ENCODE measurements at regions not wholly inside any gene's neighbourhood (a gene's known extent, or its start where the extent isn't known, plus 50 kb on each side); places are given as distances from the start of the nearest gene placed in this dataset.

GRCh38 chr6:45727819-45728449 lies 287.7 kb downstream of the CLIC5 start:
- no peak for DNase-seq (ENCODE audit: low read depth)
- Histone ChIP-seq H3K36me3 (ENCODE audit: control insufficient read depth, insufficient read depth, low read length) (no peaks in the 10 kb centered on the region), H3K4me3 (ENCODE audit: low read depth, low read length) (no peak overlapping the region), H3K27me3 (ENCODE audit: control insufficient read depth, insufficient read depth, low read length) (no peaks in the 10 kb centered on the region)
- TF ChIP-seq, protein P1, sequence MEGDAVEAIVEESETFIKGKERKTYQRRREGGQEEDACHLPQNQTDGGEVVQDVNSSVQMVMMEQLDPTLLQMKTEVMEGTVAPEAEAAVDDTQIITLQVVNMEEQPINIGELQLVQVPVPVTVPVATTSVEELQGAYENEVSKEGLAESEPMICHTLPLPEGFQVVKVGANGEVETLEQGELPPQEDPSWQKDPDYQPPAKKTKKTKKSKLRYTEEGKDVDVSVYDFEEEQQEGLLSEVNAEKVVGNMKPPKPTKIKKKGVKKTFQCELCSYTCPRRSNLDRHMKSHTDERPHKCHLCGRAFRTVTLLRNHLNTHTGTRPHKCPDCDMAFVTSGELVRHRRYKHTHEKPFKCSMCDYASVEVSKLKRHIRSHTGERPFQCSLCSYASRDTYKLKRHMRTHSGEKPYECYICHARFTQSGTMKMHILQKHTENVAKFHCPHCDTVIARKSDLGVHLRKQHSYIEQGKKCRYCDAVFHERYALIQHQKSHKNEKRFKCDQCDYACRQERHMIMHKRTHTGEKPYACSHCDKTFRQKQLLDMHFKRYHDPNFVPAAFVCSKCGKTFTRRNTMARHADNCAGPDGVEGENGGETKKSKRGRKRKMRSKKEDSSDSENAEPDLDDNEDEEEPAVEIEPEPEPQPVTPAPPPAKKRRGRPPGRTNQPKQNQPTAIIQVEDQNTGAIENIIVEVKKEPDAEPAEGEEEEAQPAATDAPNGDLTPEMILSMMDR (IDR thresholded peaks at IDR 0.05; ENCODE audit: insufficient read depth, low read length, poor library complexity, severe bottlenecking), result no peak

DNA sequence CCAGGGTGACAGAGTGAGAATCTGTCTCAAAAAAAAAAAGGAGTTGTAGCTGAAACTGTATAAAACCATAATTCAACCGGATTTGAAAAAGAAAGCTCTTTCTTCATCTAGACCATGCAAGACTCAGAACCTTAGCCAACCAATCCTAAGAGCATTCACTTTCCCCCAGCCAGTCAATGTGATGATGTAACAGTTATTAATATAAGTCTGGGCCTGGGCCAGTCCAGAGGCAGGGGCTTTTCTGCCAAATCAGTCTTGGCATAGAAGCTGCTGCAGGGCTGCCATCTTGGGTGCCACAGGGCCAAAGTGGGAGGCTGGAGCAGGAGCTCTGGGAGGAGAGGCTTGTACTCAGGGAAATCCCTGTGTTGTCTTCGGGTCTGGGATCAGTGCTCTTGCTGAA lies 288.4 kb downstream of the CLIC5 start:
- H3K4me3 ChIP-seq (ENCODE audit: low read depth, low read length), result no peak overlapping the region
- no peak for DNase-seq (ENCODE audit: low read depth)
- no peaks in the 10 kb centered on the region for H3K36me3 ChIP-seq (ENCODE audit: control insufficient read depth, insufficient read depth, low read length)
- no peaks in the 10 kb centered on the region for H3K27me3 ChIP-seq (ENCODE audit: control insufficient read depth, insufficient read depth, low read length)
- TF ChIP-seq, protein P1 (IDR thresholded peaks at IDR 0.05; ENCODE audit: insufficient read depth, low read length, poor library complexity, severe bottlenecking), result no peak

DNA sequence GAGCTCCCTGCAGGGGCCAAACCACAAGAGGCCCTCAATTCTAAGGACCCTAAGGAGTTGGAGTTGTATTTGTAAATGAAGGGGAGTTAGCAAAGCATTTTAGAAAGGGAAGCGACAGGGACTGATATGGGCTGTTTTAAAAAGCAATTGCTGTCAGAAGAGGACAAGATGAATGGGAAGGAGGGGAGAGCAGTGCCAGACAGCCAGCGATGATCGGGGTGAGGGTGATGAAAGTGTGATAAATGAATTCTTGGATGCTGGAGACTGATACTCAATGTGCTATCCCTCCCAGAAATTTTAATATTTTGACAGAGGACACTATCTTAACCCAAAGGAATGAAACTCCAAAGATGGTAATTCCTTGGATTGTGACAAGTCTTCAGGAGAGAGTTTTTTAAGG lies 289.2 kb downstream of the CLIC5 start:
- no peak for DNase-seq (ENCODE audit: low read depth)

GRCh38 chr6:45724511-45724910 lies 291.1 kb downstream of the CLIC5 start:
- H3K27me3 ChIP-seq (ENCODE audit: control insufficient read depth, insufficient read depth, low read length), result no peaks in the 10 kb centered on the region
- TF ChIP-seq, protein P1 (IDR thresholded peaks at IDR 0.05; ENCODE audit: insufficient read depth, low read length, poor library complexity, severe bottlenecking), result no peak
- no peak for DNase-seq (ENCODE audit: low read depth)
- no peak overlapping the region for H3K4me3 ChIP-seq (ENCODE audit: low read depth, low read length)
- no peaks in the 10 kb centered on the region for H3K36me3 ChIP-seq (ENCODE audit: control insufficient read depth, insufficient read depth, low read length)

More for the DNA sequence above, 289.2 kb downstream of the CLIC5 start:
- Histone ChIP-seq H3K36me3 (ENCODE audit: control insufficient read depth, insufficient read depth, low read length) (no peaks in the 10 kb centered on the region), H3K4me3 (ENCODE audit: low read depth, low read length) (no peak overlapping the region), H3K27me3 (ENCODE audit: control insufficient read depth, insufficient read depth, low read length) (no peaks in the 10 kb centered on the region)
- TF ChIP-seq, protein P1 (IDR thresholded peaks at IDR 0.05; ENCODE audit: insufficient read depth, low read length, poor library complexity, severe bottlenecking), result no peak

GRCh38 chr6:45724027-45724426 lies 291.6 kb downstream of the CLIC5 start:
- no peak overlapping the region for H3K4me3 ChIP-seq (ENCODE audit: low read depth, low read length)
- TF ChIP-seq, protein P1 (IDR thresholded peaks at IDR 0.05; ENCODE audit: insufficient read depth, low read length, poor library complexity, severe bottlenecking), result no peak
- no peak for DNase-seq (ENCODE audit: low read depth)

DNA sequence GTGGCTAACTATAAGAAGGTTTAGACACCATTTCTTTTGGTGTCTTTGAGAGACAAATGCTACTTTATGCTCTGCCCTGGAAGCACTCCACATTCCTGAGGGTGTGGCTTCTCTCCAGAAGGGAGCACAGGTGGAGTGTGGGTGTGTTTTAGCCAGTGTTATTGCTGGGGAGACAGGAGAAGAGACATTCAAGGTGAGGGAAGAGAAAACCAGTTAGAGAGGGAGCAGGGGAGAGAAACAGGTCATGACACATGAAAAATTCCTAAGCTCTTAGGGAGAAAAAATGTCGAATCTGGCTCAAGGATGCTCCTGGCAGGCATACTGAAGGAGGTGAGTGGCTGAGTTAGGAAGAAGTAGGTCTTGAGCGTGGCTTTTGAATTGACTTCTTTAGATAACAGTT lies 292.8 kb downstream of the CLIC5 start:
- TF ChIP-seq, protein P1 (IDR thresholded peaks at IDR 0.05; ENCODE audit: insufficient read depth, low read length, poor library complexity, severe bottlenecking), result no peak

More at GRCh38 chr6:45724027-45724426, 291.6 kb downstream of the CLIC5 start:
- Histone ChIP-seq H3K36me3 (ENCODE audit: control insufficient read depth, insufficient read depth, low read length) (no peaks in the 10 kb centered on the region), H3K27me3 (ENCODE audit: control insufficient read depth, insufficient read depth, low read length) (no peaks in the 10 kb centered on the region)

More for the DNA sequence above, 292.8 kb downstream of the CLIC5 start:
- no peaks in the 10 kb centered on the region for H3K27me3 ChIP-seq (ENCODE audit: control insufficient read depth, insufficient read depth, low read length)
- no peaks in the 10 kb centered on the region for H3K36me3 ChIP-seq (ENCODE audit: control insufficient read depth, insufficient read depth, low read length)
- H3K4me3 ChIP-seq (ENCODE audit: low read depth, low read length), result no peak overlapping the region
- no peak for DNase-seq (ENCODE audit: low read depth)
